ENCODE measurements at regions not wholly inside any gene's neighbourhood (a gene's known extent, or its start where the extent isn't known, plus 50 kb on each side); places are given as distances from the start of the nearest gene placed in this dataset.

- TF ChIP-seq CTCF (IDR thresholded peaks at IDR 0.05) (no peak), EZH2phosphoT487 (IDR thresholded peaks at IDR 0.05) (no peak), EZH2 (IDR thresholded peaks at IDR 0.05) (no peak)
Measured at GRCh38 chr2:120611016-120611415, 124.7 kb upstream of the GLI2 start.
